HCT116 (cell line): ENCODE measurements at regions not wholly inside any gene's neighbourhood (a gene's known extent, or its start where the extent isn't known, plus 50 kb on each side); places are given as distances from the start of the nearest gene placed in this dataset.

ENCODE experiments used
- ATAC-seq: fragments of 200-7000 bp; cut with Tn5 transposase; 2 replicates; pipeline ENCODE4 v1.9.1; 2020; ENCODE audit warnings: mild to moderate bottlenecking, moderate library complexity
- BruUV-seq: library from RNA; stranded (reverse); fragments of 400-500 nt; replicated peaks from 2 replicates; lab custom pipeline; 2021; lab: Mats Ljungman, UMichigan
- CTCF ChIA-PET: fragments of 300-600 bp; sonication (Branson Sonifier 250); formaldehyde crosslinking; loops from one replicate; lab custom pipeline; 2021; ENCODE audit warnings: antibody characterized with exemption; lab: Charles Lee
- POLR2A ChIA-PET: fragments of 300-600, 350-600 bp; sonication (Branson Sonifier 250); formaldehyde crosslinking; loops from one replicate; lab custom pipeline; 2021; ENCODE audit warnings: antibody characterized with exemption; lab: Charles Lee
- RAD21 ChIA-PET, 2 experiments: fragments of 300-600 bp; sonication (Branson Sonifier 250); formaldehyde crosslinking; loops; one replicate each; lab custom pipeline; 2023; ENCODE audit warnings: low total read pairs in 2 of 2; ENCODE audit not compliant: uncharacterized antibody in 2 of 2, unreplicated experiment in 2 of 2, low non-redundant PET in 1 of 2; lab: Charles Lee
- DNase-seq: peaks from one replicate; pipeline ENCODE4 v3.0.0-alpha.2; 2010; ENCODE audit warnings: low read depth, low spot score
- H2AFZ ChIP-seq: fragments of 200-600 bp; shearing (Covaris generic), sonication (generic); 2 replicates; pipeline ENCODE4 v1.6.1; 2017; ENCODE audit warnings: low read depth, mixed run types, mixed read lengths, antibody characterized with exemption, low read length; ENCODE audit not compliant: poor library complexity, severe bottlenecking
- H3K27ac ChIP-seq: 2 replicates; pipeline ENCODE4 v1.5.1; 2012; ENCODE audit warnings: low read depth, low read length
- H3K27me3 ChIP-seq: fragments of 200-600 bp; sonication (generic); 2 replicates; pipeline ENCODE4 v1.6.1; 2016; ENCODE audit warnings: mixed run types, low read length, mixed read lengths; ENCODE audit not compliant: insufficient read depth
- H3K36me3 ChIP-seq, 2 experiments: fragments of 200-500 bp in 1 of 2; fragments of 200-600 bp in 1 of 2; sonication (Bioruptor generic) in 1 of 2; sonication (generic) in 1 of 2; 2 replicates each; pipeline versions ENCODE4 v1.5.1 to v1.6.1; 2014 to 2016; ENCODE audit warnings: low read length in 2 of 2, inconsistent platforms in 1 of 2, mixed read lengths in 1 of 2, mixed run types in 1 of 2; ENCODE audit not compliant: insufficient read depth in 2 of 2, control insufficient read depth in 1 of 2
- H3K4me1 ChIP-seq, 2 experiments: fragments of 200-600 bp in 1 of 2; sonication (generic) in 1 of 2; 2 replicates each; pipeline versions ENCODE4 v1.5.1 to v1.6.1; 2012 to 2017; ENCODE audit warnings: low read length in 2 of 2, inconsistent platforms in 1 of 2, mild to moderate bottlenecking in 1 of 2, mixed read lengths in 1 of 2, mixed run types in 1 of 2, moderate library complexity in 1 of 2; ENCODE audit not compliant: insufficient read depth in 2 of 2, control insufficient read depth in 1 of 2
- H3K4me2 ChIP-seq: fragments of 200-600 bp; sonication (generic); 2 replicates; pipeline ENCODE4 v1.6.1; 2017; ENCODE audit warnings: mixed run types, low read length, mixed read lengths
- H3K4me3 ChIP-seq, 2 experiments: fragments of 200-600 bp in 1 of 2; sonication (generic) in 1 of 2; replicated peaks in 1 of 2; 2 replicates each; pipeline ENCODE4 v1.5.1; 2011 to 2016; ENCODE audit warnings: low read length in 2 of 2, control low read depth in 1 of 2, low read depth in 1 of 2, mild to moderate bottlenecking in 1 of 2, mixed read lengths in 1 of 2, mixed run types in 1 of 2
- H3K79me2 ChIP-seq: fragments of 200-600 bp; sonication (generic); 2 replicates; pipeline ENCODE4 v1.6.1; 2017; ENCODE audit warnings: mild to moderate bottlenecking, mixed run types, low read length, moderate library complexity, mixed read lengths; ENCODE audit not compliant: insufficient read depth
- H3K9ac ChIP-seq: fragments of 200-600 bp; sonication (generic); 2 replicates; pipeline ENCODE4 v1.6.1; 2016; ENCODE audit warnings: low read length, mixed read lengths
- H3K9me2 ChIP-seq: fragments of 200-600 bp; sonication (generic), shearing (Covaris generic); 2 replicates; pipeline ENCODE4 v1.6.1; 2017; ENCODE audit warnings: mixed run types, mild to moderate bottlenecking, moderate library complexity; ENCODE audit not compliant: insufficient read depth
- H3K9me3 ChIP-seq, 2 experiments: fragments of 200-500 bp in 1 of 2; fragments of 200-600 bp in 1 of 2; sonication (Bioruptor generic) in 1 of 2; sonication (generic) in 1 of 2; 2 replicates each; pipeline ENCODE4 v1.6.1; 2014 to 2017; ENCODE audit warnings: low read length in 2 of 2, mixed read lengths in 2 of 2, inconsistent platforms in 1 of 2, low read depth in 1 of 2, mild to moderate bottlenecking in 1 of 2, mixed run types in 1 of 2, moderate library complexity in 1 of 2; ENCODE audit not compliant: control insufficient read depth in 1 of 2, insufficient read depth in 1 of 2
- H4K20me1 ChIP-seq: fragments of 200-600 bp; sonication (generic), shearing (Covaris generic); 2 replicates; pipeline ENCODE4 v1.6.1; 2017; ENCODE audit warnings: mixed run types, mild to moderate bottlenecking, moderate library complexity; ENCODE audit not compliant: insufficient read depth
- ATF3 ChIP-seq: IDR thresholded peaks from 2 replicates; pipeline ENCODE4 v1.6.1; 2012
- CBX3 ChIP-seq: IDR thresholded peaks from 2 replicates; pipeline ENCODE4 v1.6.1; 2012; ENCODE audit warnings: low read depth
- CTCF ChIP-seq, 3 experiments: fragments of 200-600 bp in 1 of 3; sonication (generic) in 1 of 3; IDR thresholded peaks in 2 of 3; conservative IDR thresholded peaks in 1 of 3; 2 replicates each; pipeline ENCODE4 v1.5.1; 2012 to 2017; ENCODE audit warnings: low read depth in 2 of 3, low read length in 2 of 3, antibody characterized with exemption in 1 of 3, borderline replicate concordance in 1 of 3, control low read depth in 1 of 3, mild to moderate bottlenecking in 1 of 3, mixed read lengths in 1 of 3, mixed run types in 1 of 3, moderate library complexity in 1 of 3; ENCODE audit not compliant: insufficient read depth in 1 of 3
- EGR1 ChIP-seq: IDR thresholded peaks from 2 replicates; pipeline ENCODE4 v1.6.1; 2012; ENCODE audit warnings: low read depth
- ELF1 ChIP-seq: IDR thresholded peaks from 2 replicates; pipeline ENCODE4 v1.6.1; 2012; ENCODE audit warnings: low read depth, borderline replicate concordance
- EZH2 ChIP-seq: fragments of 200-600 bp; sonication (generic); IDR thresholded peaks from 2 replicates; pipeline ENCODE4 v1.6.1; 2017; ENCODE audit warnings: antibody characterized with exemption, mixed run types
- JUND ChIP-seq: IDR thresholded peaks from 2 replicates; pipeline ENCODE4 v1.6.1; 2012
- MAX ChIP-seq: IDR thresholded peaks from 2 replicates; pipeline ENCODE4 v1.6.1; 2012
- POLR2AphosphoS5 ChIP-seq: IDR thresholded peaks from 2 replicates; pipeline ENCODE4 v1.6.1; 2011; ENCODE audit warnings: mild to moderate bottlenecking, low read depth, low read length, moderate library complexity
- RAD21 ChIP-seq: IDR thresholded peaks from 2 replicates; pipeline ENCODE4 v1.6.1; 2012; ENCODE audit warnings: low read depth, mild to moderate bottlenecking
- SIN3A ChIP-seq: IDR thresholded peaks from 2 replicates; pipeline ENCODE4 v1.6.1; 2012; ENCODE audit warnings: low read depth
- SP1 ChIP-seq: IDR thresholded peaks from 2 replicates; pipeline ENCODE4 v1.6.1; 2012; ENCODE audit warnings: low read depth
- TCF7L2 ChIP-seq: IDR thresholded peaks from 2 replicates; pipeline ENCODE4 v1.7.0; 2011; ENCODE audit warnings: borderline replicate concordance, inconsistent platforms; ENCODE audit not compliant: insufficient read depth, insufficient read length; ENCODE audit errors: extremely low read depth
- YY1 ChIP-seq: IDR thresholded peaks from 2 replicates; pipeline ENCODE4 v1.6.1; 2011; ENCODE audit warnings: low read length, low read depth, moderate library complexity, mild to moderate bottlenecking; ENCODE audit not compliant: insufficient replicate concordance; ENCODE audit errors: extremely low read depth
- intact Hi-C: fragments of 100-400 bp; cut with micrococcal nuclease; formaldehyde crosslinking; loops from 2 replicates; pipeline ENCODE4 v1.10.0; 2022

GRCh38 chr6:27688014-27688586 lies 215.2 kb upstream of the ZNF184 start:
- RAD21 ChIA-PET = interaction anchor here in 1 of 2 experiments (0.8 kb wide), 1 partner anchor 64 kb away, joined by 3 read pairs; no protein-coding TSS in a partner anchor
- peak; percentile 37; the same call in 1 of the 2 replicates for TF ChIP-seq JUND
- TF ChIP-seq TCF7L2 = peak; percentile 48
- no peak for TF ChIP-seq CTCF (IDR thresholded peaks at IDR 0.05 in 2 of 3, conservative IDR thresholded peaks at IDR 0.05 in 1 of 3; ENCODE audit: borderline replicate concordance in 1 of 3, insufficient read depth in 1 of 3, low read depth in 2 of 3, low read length in 2 of 3)
- TF ChIP-seq POLR2AphosphoS5 = no peak; the same call in 1 of the 2 replicates
- TF ChIP-seq YY1 = peak; percentile 66
- peak; percentile 99 for TF ChIP-seq ATF3
- TF ChIP-seq CBX3 = peak; percentile 99
- TF ChIP-seq RAD21 = 0 out of 2 replicates have a peak, but pooled peaks have one; percentile 13
- no peak for TF ChIP-seq ELF1
- peak; percentile 61; the same call in 1 of the 2 replicates for TF ChIP-seq SP1
- TF ChIP-seq EZH2 = no peak
- no peak for TF ChIP-seq EGR1
- TF ChIP-seq SIN3A = no peak; the same call in 1 of the 2 replicates
- TF ChIP-seq MAX = peak; percentile 81
- intact Hi-C loops = loop anchor here (5.0 to 10.0 kb wide), 5 partner anchors 81 to 511 kb away; a partner anchor contains a TSS

More at GRCh38 chr6:27688014-27688586, 215.2 kb upstream of the ZNF184 start:
- no TSS peak for BruUV-seq
- ChIA-PET POLR2A (interaction anchor here (0.8 to 1.6 kb wide), 5 partner anchors 16 to 205 kb away, joined by 3 to 5 read pairs (median 4); a partner anchor contains a TSS), CTCF (interaction anchor here (0.9 to 1.9 kb wide), 6 partner anchors 17 to 169 kb away, joined by 3 to 7 read pairs (median 4); no protein-coding TSS in a partner anchor)
- peak overlapping the region; percentile 56 for H3K9ac ChIP-seq
- DNase-seq (peak; percentile 93), ATAC-seq (peak; percentile 75)
- peak overlapping the region; percentile 76 for H2AFZ ChIP-seq
- no peaks in the 10 kb centered on the region for H3K9me3 ChIP-seq
- peak overlapping the region; percentile 54 for H3K27ac ChIP-seq
- H3K27me3 ChIP-seq = no peaks in the 10 kb centered on the region
- H3K9me2 ChIP-seq = no peaks in the 10 kb centered on the region
- no peaks in the 10 kb centered on the region for H3K36me3 ChIP-seq
- peaks cover 20 to 38% of the 10 kb centered on the region in 2 experiments for H3K4me1 ChIP-seq
- H4K20me1 ChIP-seq = no peaks in the 10 kb centered on the region
- peak overlapping the region; percentile 54 to 56 for H3K4me3 ChIP-seq
- H3K79me2 ChIP-seq = no peaks in the 10 kb centered on the region
- peak overlapping the region; percentile 86 for H3K4me2 ChIP-seq
